GM12892 (cell line): ENCODE measurements at regions not wholly inside any gene's neighbourhood (a gene's known extent, or its start where the extent isn't known, plus 50 kb on each side); places are given as distances from the start of the nearest gene placed in this dataset.
"Not testable (repeated sequence)": the region's sequence is repeated elsewhere in the genome, so short reads cannot be mapped to it uniquely, and the experiment has no call there.

Experiments
- DNase-seq: peaks from one replicate; pipeline ENCODE4 v3.0.0; 2011; ENCODE audit not compliant: insufficient read length
- FAIRE-seq: peaks from 2 replicates; lab custom pipeline; 2011; peaks lifted over from hg19 to GRCh38; lab: Jason Lieb, UNC
- POLR2A ChIP-seq: IDR thresholded peaks from 2 replicates; pipeline ENCODE4 v1.6.1; 2011; ENCODE audit warnings: low read depth, low read length, control low read depth
- POLR2AphosphoS5 ChIP-seq: IDR thresholded peaks from 2 replicates; pipeline ENCODE4 v1.6.1; 2011; ENCODE audit warnings: low read depth, low read length, control low read depth
- TAF1 ChIP-seq: IDR thresholded peaks from 2 replicates; pipeline ENCODE4 v1.6.1; 2011; ENCODE audit warnings: low read depth, mild to moderate bottlenecking, control low read depth, low read length, borderline replicate concordance

GRCh38 chr3:73999501-73999900 is 374.8 kb upstream of the PDZRN3 start:
- no peak for DNase-seq

GRCh38 chr3:73990691-73991090 is 365.9 kb upstream of the PDZRN3 start:
- FAIRE-seq = not testable (repeated sequence)

More at GRCh38 chr3:73999501-73999900, 374.8 kb upstream of the PDZRN3 start:
- no peak for FAIRE-seq
- TF ChIP-seq TAF1 (no peak), POLR2AphosphoS5 (no peak), POLR2A (no peak)

GRCh38 chr3:73966733-73967132 is 342.0 kb upstream of the PDZRN3 start:
- TF ChIP-seq POLR2AphosphoS5 (no peak), POLR2A (no peak), TAF1 (no peak)
- FAIRE-seq (no peak), DNase-seq (no peak)

More at GRCh38 chr3:73990691-73991090, 365.9 kb upstream of the PDZRN3 start:
- DNase-seq = not testable (repeated sequence)

- TF ChIP-seq TAF1 (no peak), POLR2A (no peak), POLR2AphosphoS5 (no peak)
- DNase-seq (no peak), FAIRE-seq (no peak)
Measured at GRCh38 chr3:73964818-73965217, 340.1 kb upstream of the PDZRN3 start.

- no peak for FAIRE-seq
- TF ChIP-seq TAF1 (no peak), POLR2AphosphoS5 (no peak), POLR2A (no peak)
- DNase-seq = no peak
Measured at GRCh38 chr3:73955494-73956070, 330.8 kb upstream of the PDZRN3 start.

GRCh38 chr3:73954506-73954905 is 329.8 kb upstream of the PDZRN3 start:
- no peak for TF ChIP-seq POLR2A
- TF ChIP-seq POLR2AphosphoS5 = no peak
- TF ChIP-seq TAF1 = no peak
- FAIRE-seq (no peak), DNase-seq (no peak)

- no peak for FAIRE-seq
- TF ChIP-seq POLR2AphosphoS5 = no peak
- TF ChIP-seq POLR2A = no peak
- no peak for TF ChIP-seq TAF1
- no peak for DNase-seq
Measured at GRCh38 chr3:73952781-73953180, 328.0 kb upstream of the PDZRN3 start.

- no peak for FAIRE-seq
- no peak for TF ChIP-seq POLR2A
- no peak for TF ChIP-seq POLR2AphosphoS5
- DNase-seq = no peak
Measured at GRCh38 chr3:73950865-73951558, 326.3 kb upstream of the PDZRN3 start.

GRCh38 chr3:73945541-73945940 is 320.8 kb upstream of the PDZRN3 start:
- FAIRE-seq = no peak
- no peak for TF ChIP-seq POLR2AphosphoS5
- no peak for TF ChIP-seq POLR2A
- no peak for TF ChIP-seq TAF1
- DNase-seq = no peak

- no peak for FAIRE-seq
- TF ChIP-seq TAF1 (no peak), POLR2AphosphoS5 (no peak), POLR2A (no peak)
Measured at GRCh38 chr3:73939985-73940384, 315.2 kb upstream of the PDZRN3 start.

GRCh38 chr3:73933585-73933984 is 308.8 kb upstream of the PDZRN3 start:
- TF ChIP-seq POLR2A (no peak), POLR2AphosphoS5 (no peak)
- DNase-seq = no peak
- no peak for FAIRE-seq

More at GRCh38 chr3:73939985-73940384, 315.2 kb upstream of the PDZRN3 start:
- DNase-seq = no peak

- DNase-seq (no peak), FAIRE-seq (no peak)
- no peak for TF ChIP-seq POLR2AphosphoS5
- TF ChIP-seq POLR2A = no peak
Measured at GRCh38 chr3:73927203-73927570, 302.4 kb upstream of the PDZRN3 start.
